A673 (cell line): ENCODE measurements at regions not wholly inside any gene's neighbourhood (a gene's known extent, or its start where the extent isn't known, plus 50 kb on each side); places are given as distances from the start of the nearest gene placed in this dataset.

Source experiments
- CTCF ChIP-seq: fragments of 300-800, 200-600 bp; sonication (generic); conservative IDR thresholded peaks from 2 replicates; pipeline ENCODE4 v1.5.1; 2017; ENCODE audit warnings: low read depth, mild to moderate bottlenecking, antibody characterized with exemption, low read length, moderate library complexity, mixed read lengths
- EZH2 ChIP-seq: fragments of 200-600 bp; sonication (generic); IDR thresholded peaks from 2 replicates; pipeline ENCODE4 v1.6.1; 2017; ENCODE audit warnings: borderline replicate concordance, low read depth, mild to moderate bottlenecking, mixed read lengths, antibody characterized with exemption, low read length; ENCODE audit not compliant: poor library complexity, severe bottlenecking

GRCh38 chr5:174374206-174374605 lies 328.7 kb downstream of the NSG2 start:
- TF ChIP-seq CTCF: no peak
- TF ChIP-seq EZH2: no peak
